SIG-M5 treated with dmso at 0.1 percent for 504 hours (cell line): ENCODE measurements at regions not wholly inside any gene's neighbourhood (a gene's known extent, or its start where the extent isn't known, plus 50 kb on each side); places are given as distances from the start of the nearest gene placed in this dataset.
A peak's percentile ranks its signal among the peaks of the same experiment; 100 is the strongest.

ENCODE experiments used
- DNase-seq: peaks from one replicate; lab custom pipeline; 2025; ENCODE audit not compliant: unreplicated experiment; lab: John Stamatoyannopoulos, UW

DNA sequence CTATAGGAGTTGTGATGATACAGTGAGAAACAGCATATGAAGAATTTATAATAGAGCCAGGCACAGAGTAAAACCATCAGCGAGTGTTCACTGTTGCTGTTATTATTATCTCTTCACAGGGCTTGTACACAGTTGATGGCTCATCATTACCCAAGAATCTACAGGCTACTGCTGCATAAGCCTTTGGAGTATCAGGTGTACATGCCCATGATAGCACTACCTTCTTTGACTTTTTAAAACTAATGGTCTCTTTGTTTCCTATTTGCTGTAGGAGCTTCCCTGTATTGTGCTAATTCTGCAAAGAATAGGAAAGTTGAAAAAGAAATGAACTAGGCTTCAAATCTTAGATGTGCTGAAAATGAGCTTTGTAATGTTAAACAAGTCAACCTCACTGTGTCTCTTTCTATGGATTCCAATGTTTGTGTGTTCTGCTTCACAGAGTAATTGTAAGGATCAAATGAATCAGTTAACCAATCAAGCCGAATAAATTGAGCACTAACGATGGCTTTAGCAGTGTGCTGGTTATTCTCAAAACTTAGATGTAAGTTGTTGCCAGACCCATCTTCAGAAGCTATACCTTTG is 138.8 kb downstream of the TUSC7 start:
- no peak for DNase-seq

- no peak for DNase-seq
Measured at GRCh38 chr3:116849261-116849688, 139.7 kb downstream of the TUSC7 start.

DNA sequence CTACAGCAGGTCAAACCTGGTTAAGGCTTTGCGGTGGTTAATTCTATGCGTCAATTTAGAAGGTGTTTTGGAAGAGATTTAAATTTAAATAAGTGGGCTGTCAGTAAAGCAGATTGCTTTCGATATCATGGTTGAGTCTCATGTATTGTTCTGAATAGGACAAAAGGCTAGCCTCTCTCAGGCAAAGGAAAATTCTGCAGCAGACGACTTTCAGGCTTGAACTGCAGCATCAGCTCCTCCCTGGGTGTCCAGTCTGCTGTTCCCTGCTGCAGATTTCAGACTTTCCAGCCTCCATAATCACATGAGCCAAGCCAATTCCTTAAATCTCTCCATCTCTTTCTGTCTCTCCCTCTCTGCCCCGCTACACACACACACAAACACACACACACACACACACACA is 143.2 kb downstream of the TUSC7 start:
- DNase-seq: no peak

- no peak for DNase-seq
Measured at GRCh38 chr3:116863270-116863770, 153.7 kb downstream of the TUSC7 start.

- DNase-seq: peak; percentile 5
Measured at GRCh38 chr3:116863822-116864589, 154.4 kb downstream of the TUSC7 start.

GRCh38 chr3:116864590-116864927 is 155.0 kb downstream of the TUSC7 start:
- no peak for DNase-seq

- DNase-seq: no peak
Measured at GRCh38 chr3:116870379-116870778, 160.8 kb downstream of the TUSC7 start.

DNA sequence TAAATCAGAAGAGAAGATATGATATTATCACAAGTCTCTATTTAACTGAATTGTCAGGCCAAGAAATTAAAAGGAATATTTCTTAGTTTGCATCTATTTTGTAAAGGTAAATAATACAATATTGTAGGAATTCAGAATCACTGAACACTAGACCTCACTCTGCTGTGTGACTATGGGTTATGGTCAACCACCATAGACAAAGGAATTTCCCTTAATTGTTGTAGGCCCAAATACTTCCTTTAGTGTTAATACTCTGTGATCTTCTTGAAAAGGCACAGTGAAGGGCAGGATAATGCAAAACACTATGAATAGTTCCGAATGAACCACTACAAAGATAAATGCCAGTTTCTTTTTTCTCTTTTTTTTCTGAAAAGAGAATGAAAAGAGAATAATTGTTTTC is 162.3 kb downstream of the TUSC7 start:
- no peak for DNase-seq

GRCh38 chr3:116872688-116873087 is 163.1 kb downstream of the TUSC7 start:
- no peak for DNase-seq

GRCh38 chr3:116873142-116873541 is 163.6 kb downstream of the TUSC7 start:
- peak; percentile 19 for DNase-seq

DNA sequence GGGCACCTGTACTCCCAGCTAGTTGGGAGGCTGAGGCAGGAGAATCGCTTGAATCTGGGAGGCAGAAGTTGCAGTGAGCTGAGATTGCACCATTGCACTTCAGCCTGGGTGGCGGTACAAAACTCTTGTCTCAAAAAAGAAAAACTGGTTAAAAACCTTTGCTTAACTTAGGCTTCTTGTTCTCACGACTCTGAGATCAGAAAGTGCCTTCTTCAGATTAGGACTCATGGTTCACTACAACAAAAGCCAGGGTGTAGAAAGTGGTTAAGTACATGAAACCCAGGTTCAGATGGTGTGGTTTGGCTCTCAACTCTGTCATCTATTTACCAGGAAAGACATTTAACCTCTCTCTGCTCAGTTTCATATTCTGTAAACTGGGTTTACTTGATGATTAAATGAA is 168.4 kb downstream of the TUSC7 start:
- no peak for DNase-seq

GRCh38 chr3:116886202-116886893 is 176.8 kb downstream of the TUSC7 start:
- DNase-seq: peak; percentile 39

GRCh38 chr3:116896116-116896515 is 186.5 kb downstream of the TUSC7 start:
- no peak for DNase-seq

DNA sequence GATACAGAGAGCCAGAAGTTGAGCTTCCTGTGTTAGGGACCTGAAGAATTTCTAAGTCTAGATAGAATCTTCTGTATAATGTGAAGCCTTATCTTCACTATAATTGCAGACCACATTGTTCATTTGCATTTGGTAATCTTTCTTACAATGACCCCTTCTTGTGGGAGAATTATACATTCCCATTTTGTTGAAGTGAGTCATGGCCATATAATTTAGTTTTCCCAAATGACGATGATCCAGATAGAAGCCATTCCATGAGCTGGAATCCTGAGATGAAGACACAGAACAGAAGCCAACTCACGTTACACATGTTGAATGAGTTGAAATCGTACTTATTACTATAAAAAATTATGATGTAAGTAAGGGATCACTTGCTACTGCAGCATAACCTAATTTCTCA is 187.8 kb downstream of the TUSC7 start:
- DNase-seq: no peak

DNA sequence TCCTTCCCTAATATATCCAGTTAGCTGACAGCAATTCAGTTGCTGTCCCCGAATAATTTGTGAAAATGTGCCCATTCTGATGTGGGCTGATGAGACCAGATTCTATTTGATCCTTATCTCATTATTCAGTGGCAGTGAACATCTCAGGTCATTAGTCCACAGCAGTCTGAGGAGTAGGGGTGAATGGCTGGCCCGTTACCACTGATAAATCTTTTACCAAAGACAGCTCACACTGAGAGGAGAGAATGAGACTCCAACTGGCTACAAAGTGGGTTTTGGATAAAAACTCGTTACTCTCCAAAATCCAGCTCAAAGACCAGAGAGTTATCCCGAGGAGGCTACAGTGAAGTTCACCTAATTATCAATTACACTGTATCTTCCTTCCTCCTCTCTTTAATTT is 189.7 kb downstream of the TUSC7 start:
- DNase-seq: no peak

DNA sequence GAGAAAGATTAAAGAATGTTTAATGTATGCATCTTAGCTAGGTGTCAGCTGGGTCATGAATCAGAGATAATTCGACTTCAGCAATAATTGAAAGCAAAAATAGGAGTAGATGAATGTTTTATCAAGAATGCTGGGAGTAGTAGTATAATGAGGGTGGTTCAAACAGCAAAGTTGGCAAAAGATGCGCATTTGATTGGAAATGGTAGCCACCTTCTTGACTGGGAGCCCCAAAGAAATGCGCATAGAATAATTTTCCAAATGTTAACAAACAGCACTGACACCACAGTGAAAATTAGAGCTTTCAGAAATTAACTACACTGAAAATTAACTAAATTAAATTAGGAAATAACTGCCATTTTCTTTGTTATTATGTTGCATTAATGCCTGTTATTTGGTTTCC is 195.8 kb downstream of the TUSC7 start:
- DNase-seq: no peak

GRCh38 chr3:116905794-116906193 is 196.2 kb downstream of the TUSC7 start:
- DNase-seq: no peak

GRCh38 chr3:116912116-116912515 is 202.5 kb downstream of the TUSC7 start:
- no peak for DNase-seq

- DNase-seq: no peak
Measured at GRCh38 chr3:116914004-116914403, 204.4 kb downstream of the TUSC7 start.

- DNase-seq: no peak
Measured at GRCh38 chr3:116916836-116917235, 207.3 kb downstream of the TUSC7 start.

DNA sequence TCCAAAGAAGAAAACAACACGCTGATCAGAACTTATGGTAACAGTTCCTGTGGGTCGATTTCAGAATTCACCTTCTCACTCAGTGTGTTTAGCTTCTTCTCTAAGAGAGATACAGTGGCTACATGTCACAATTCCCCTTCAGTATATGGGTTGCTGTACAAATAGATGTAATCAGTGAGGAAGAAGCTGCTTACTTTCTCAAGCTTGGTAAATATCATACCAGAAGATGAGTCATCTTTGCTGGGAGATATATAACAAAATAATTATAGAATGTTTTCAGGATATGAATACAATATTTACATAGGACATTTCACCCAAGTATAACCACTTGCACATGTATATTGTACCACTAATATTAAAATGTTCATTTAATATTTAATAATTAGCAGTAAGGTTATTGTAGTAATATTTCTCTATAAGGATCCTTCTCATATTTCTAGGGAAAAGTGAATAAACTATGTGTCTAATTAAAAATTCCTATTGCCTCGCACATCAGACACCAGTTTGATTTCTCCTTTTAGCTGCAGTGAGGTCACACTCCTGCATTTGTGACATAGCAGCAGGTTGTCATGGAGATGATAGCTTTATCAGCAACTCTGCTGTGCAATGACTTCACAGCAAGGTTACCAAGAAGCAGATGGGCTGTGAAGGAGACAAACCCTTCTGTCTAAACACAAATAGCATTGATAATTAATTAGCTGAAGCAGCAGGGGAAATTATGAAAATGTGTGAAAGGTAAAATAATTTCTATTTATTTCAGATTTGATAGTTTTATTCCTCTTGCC is 211.4 kb downstream of the TUSC7 start:
- peak; percentile 22 for DNase-seq
